ENCODE measurements at regions not wholly inside any gene's neighbourhood (a gene's known extent, or its start where the extent isn't known, plus 50 kb on each side); places are given as distances from the start of the nearest gene placed in this dataset.
"Not testable (repeated sequence)": the region's sequence is repeated elsewhere in the genome, so short reads cannot be mapped to it uniquely, and the experiment has no call there.

DNA sequence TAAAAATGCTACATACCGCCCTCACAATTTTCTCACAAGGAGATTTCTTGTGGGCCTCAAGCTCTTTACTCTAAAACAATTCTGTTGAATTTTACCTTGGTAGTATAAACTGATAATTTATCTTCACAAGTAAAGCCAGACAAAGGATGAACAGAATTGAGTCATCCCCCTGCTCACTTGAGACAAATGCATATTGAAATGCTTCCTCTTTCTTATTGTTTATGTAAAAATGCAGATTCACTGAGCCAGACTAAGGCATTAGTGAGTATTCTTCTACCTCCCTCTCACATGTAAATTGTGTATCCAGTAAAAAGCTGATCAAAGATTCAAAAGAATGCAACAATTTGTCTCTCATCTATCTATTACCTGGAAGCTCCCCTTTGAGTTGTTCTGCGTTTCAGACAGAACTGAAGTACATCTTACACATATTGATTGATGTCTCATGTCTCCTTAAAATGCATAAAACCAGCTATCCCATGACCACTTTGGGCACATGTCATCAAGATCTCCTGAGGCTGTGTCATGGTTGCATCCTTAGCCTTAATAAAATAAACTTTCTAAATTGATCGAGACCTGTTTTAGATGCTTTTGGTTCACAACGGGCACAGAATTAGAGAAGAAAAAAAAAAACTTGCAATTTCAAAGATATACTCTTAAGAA, 743.1 kb upstream of the B3GALT2 start:
- no peak for DNase-seq

DNA sequence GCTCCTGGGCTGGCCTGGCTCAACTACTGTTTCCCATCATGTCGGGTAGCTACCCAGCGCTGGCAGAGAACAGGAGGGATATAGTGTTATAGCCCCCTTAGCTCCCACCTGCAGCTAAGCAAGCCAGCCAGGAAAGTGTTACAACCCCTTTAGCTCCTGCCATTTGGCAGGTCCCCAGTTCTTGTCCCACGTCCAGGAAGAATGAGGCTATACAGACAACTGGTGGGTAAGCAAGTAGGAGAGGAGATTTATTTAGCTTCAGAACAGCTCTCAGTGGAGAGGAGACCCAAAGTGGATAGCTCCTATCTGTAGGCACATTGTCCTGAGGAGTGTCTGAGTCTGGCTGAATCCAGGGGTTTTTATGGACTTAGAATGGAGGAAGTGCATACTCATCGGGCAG, 741.1 kb upstream of the B3GALT2 start:
- no peak for DNase-seq

GRCh38 chr1:193926956-193927355, 740.5 kb upstream of the B3GALT2 start:
- DNase-seq, result no peak

- DNase-seq, result no peak
These were observed 733.4 kb upstream of the B3GALT2 start for GRCh38 chr1:193919827-193920226.

GRCh38 chr1:193916452-193916851, 730.0 kb upstream of the B3GALT2 start:
- no peak for DNase-seq

DNA sequence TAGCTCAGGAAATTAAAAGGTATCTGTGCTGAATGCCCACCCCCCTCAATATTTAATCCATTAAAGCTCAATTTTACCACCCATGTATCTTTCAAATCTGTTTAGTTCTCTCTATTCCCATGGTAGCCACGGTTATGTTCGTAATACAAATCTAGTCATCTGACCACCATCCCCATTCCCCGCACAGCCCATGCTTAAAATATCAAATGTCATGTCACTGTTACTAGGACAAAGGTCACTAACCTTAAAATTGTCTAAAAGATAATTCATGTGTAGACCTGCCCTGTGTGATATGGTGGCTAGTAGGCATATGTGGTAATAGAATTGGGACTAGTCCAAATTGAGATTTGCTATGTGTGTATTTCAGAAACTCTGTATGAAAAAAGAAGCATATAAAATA, 728.5 kb upstream of the B3GALT2 start:
- no peak for DNase-seq

- DNase-seq, result no peak
These were observed 723.1 kb upstream of the B3GALT2 start for GRCh38 chr1:193909406-193910082.

DNA sequence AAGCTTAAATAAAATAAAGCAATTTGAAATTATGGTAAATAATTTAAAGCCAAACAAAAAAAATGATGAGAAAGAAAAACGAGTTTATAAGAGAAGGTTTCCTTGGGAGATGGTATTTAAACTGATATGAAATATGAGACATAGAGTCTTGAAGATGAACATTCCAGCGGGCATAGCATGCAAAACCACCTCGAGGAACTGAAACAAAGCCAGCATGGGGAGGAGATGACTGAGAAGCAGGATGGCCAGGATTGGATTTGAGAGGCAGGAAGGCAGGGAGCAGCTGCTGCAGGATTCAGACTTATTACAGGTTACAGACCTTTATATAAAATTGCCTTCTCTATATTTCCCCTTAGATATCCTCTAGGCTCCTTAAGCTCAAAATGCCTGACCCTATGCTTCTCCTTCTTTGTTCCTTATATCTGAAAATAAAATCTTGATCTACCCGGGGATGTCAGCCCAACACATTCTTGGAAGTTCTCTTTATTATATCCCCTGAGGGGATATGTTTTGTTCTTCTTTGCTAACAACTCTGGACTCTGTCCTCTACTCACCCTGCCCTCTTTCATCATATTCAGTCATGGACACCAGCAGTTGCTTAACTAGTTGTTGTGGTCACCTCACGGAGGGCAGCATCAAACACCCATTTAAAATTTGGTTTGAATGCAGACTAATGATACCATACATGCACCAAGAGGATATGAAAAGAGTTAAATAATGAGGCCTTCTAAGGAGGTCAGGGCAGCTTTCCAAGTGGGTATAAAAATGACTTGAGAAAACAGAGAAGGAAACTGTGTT, 719.1 kb upstream of the B3GALT2 start:
- DNase-seq, result no peak

- no peak for DNase-seq
These were observed 705.4 kb upstream of the B3GALT2 start for GRCh38 chr1:193891788-193892187.

GRCh38 chr1:193890935-193891334, 704.5 kb upstream of the B3GALT2 start:
- no peak for DNase-seq

- no peak for DNase-seq
These were observed 698.6 kb upstream of the B3GALT2 start for GRCh38 chr1:193884848-193885558.

DNA sequence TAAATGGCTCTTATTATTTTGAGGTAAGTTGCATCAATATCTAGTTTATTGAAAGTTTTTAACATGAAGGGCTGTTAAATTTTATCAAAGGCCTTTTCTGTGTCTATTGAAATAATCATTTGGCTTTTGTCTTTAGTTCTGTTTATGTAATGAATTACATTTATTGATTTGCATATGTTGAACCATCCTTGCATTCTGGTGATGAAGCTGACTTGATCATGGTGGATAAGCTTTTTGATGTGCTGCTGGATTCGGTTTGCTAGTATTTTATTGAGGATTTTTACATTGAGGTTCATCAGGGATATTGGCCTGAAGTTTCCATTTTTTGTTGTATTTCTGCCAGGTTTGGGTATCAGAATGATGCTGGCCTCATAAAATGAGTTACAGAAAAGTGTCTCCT, 691.5 kb upstream of the B3GALT2 start:
- DNase-seq, result not testable (repeated sequence)

- no peak for DNase-seq
These were observed 682.0 kb upstream of the B3GALT2 start for GRCh38 chr1:193868425-193868824.

GRCh38 chr1:193856261-193856660, 669.8 kb upstream of the B3GALT2 start:
- no peak for DNase-seq

GRCh38 chr1:193850745-193851144, 664.3 kb upstream of the B3GALT2 start:
- DNase-seq, result no peak

GRCh38 chr1:193846876-193847604, 660.6 kb upstream of the B3GALT2 start:
- DNase-seq, result no peak

GRCh38 chr1:193846411-193846810, 660.0 kb upstream of the B3GALT2 start:
- no peak for DNase-seq

- DNase-seq, result no peak
These were observed 655.4 kb upstream of the B3GALT2 start for GRCh38 chr1:193841857-193842256.

DNA sequence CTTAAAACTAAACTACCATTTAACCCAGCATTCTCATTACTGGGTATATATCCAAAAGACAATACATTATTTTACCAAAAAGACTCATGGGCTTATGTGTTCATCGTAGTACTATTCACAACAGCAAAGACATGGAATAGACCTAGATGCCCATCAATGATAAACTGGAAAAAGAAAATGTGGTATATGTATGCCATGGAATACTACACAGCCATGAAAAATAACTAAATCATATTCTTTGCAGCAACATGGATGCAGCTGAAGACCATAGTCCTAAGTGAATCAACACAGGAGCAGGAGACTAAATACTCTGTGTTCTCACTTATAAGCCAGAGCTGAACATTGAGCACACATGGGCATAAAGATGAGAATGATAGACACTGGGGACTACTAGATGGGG, 645.1 kb upstream of the B3GALT2 start:
- no peak for DNase-seq

- DNase-seq, result no peak
These were observed 641.1 kb upstream of the B3GALT2 start for GRCh38 chr1:193827516-193827915.

DNA sequence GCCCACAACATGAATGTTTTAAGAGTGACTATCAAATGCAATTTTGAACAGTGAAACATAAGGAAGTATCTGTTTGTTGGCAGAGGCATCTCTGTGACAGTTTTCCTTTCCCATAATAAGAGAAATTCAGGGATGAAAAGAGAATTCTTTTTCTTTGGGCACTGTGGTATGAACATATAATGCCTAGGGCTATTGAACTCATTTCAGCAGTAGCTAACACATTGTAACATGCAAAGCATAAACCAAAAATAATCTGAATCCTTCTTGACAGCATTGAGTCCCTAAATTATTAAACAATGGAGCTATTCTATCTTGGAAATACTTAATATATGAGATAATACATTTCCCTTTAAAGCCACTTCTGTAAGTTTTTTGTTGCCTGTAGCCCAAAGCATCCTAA, 633.0 kb upstream of the B3GALT2 start:
- no peak for DNase-seq

GRCh38 chr1:193807208-193807607, 620.8 kb upstream of the B3GALT2 start:
- no peak for DNase-seq
